ENCODE measurements at regions not wholly inside any gene's neighbourhood (a gene's known extent, or its start where the extent isn't known, plus 50 kb on each side); places are given as distances from the start of the nearest gene placed in this dataset.
"Not testable (repeated sequence)": the region's sequence is repeated elsewhere in the genome, so short reads cannot be mapped to it uniquely, and the experiment has no call there.

DNA sequence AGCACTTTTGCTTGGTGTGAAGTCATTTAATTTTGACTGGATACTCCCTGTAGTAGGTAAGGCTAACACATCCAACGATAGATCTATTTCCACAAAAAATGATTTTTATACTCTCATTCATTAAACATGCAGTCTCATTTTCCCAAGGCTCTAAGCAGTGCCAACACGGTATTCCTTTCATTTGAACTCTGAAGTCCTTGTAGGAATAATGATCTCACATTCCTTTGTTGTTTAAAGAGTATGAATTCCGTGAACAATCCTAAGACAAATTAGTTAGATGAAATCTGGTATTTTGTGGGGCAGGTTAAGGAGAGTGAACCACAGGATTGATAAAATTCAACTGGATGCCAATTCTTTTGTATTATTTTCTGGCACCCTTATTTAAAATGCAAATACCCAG is 66.6 kb downstream of the LACC1 start:
- DNase-seq (ENCODE audit: insufficient read length) (no peak), FAIRE-seq (no peak)
- no peak for TF ChIP-seq POLR2AphosphoS5 (IDR thresholded peaks at IDR 0.05; ENCODE audit: low read depth, low read length)
- no peak for TF ChIP-seq POLR2A (IDR thresholded peaks at IDR 0.05; ENCODE audit: low read depth, low read length)
- no peak for TF ChIP-seq TAF1 (IDR thresholded peaks at IDR 0.05; ENCODE audit: borderline replicate concordance, low read depth, low read length)

DNA sequence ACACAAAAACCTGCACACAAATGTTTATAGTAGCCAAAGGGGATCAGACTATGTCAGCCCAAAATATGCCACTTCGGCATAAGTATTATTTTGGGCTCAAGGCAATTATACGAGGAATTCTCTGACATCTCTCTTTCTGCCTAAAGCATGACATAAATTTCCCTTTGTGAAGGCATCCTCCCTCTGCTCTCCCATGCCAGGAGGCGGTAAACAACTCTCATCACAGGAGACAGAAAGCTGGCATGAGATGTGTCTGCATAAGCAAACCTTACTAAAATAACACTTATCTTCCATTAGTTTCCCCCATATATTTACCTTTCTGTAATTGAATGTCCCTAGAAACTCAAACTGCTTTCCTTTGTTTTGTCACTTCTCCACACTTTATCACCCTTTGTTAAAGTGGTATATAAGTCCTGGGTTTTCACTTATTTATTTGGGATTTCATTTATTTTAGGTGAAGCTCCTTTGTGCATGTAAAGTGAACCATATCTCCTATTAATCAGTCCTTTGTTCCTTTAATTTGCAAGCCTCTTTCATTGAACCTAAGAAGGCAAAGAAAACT is 68.3 kb downstream of the LACC1 start:
- DNase-seq (ENCODE audit: insufficient read length) (no peak), FAIRE-seq (no peak)
- TF ChIP-seq POLR2AphosphoS5 (IDR thresholded peaks at IDR 0.05; ENCODE audit: low read depth, low read length) (no peak), TAF1 (IDR thresholded peaks at IDR 0.05; ENCODE audit: borderline replicate concordance, low read depth, low read length) (no peak), POLR2A (IDR thresholded peaks at IDR 0.05; ENCODE audit: low read depth, low read length) (no peak)

DNA sequence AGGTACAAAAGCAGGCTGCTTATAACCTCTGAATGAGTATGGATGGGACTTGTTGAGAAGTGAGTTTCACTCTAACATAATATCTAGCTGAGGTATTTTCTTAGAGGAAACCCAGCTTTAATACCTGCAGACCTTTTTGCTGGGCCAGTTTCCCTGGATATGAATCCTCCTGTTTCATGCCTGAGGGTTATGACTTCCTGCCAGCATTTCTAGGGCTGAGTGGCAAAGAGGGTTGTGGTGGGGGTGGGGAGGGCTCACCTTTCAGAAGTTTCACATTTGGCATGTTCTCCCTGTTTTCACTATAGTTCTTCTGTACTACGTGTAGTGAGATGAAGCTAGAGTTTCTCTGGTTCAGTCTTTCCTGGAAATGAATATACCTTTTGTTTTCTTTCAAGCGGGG is 73.7 kb downstream of the LACC1 start:
- TF ChIP-seq TAF1 (IDR thresholded peaks at IDR 0.05; ENCODE audit: borderline replicate concordance, low read depth, low read length) (no peak), POLR2A (IDR thresholded peaks at IDR 0.05; ENCODE audit: low read depth, low read length) (no peak), POLR2AphosphoS5 (IDR thresholded peaks at IDR 0.05; ENCODE audit: low read depth, low read length) (no peak)
- DNase-seq (ENCODE audit: insufficient read length) (no peak), FAIRE-seq (no peak)

DNA sequence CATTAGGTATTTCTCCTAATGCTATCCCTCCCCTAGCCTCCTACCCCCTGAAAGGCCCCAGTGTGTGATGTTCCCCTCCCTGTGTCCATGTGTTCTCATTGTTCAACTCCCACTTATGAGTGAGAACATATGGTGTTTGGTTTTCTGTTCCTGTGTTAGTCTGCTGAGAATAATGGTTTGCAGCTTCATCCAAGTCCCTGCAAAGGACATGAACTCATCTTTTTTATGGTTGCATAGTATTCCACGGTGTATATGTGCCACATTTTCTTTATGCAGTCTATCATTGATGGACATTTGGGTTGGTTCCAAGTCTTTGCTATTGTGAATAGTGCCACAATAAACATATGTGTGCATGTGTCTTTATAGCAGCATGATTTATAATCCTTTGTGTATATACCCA is 77.3 kb downstream of the LACC1 start:
- FAIRE-seq: not testable (repeated sequence)

DNA sequence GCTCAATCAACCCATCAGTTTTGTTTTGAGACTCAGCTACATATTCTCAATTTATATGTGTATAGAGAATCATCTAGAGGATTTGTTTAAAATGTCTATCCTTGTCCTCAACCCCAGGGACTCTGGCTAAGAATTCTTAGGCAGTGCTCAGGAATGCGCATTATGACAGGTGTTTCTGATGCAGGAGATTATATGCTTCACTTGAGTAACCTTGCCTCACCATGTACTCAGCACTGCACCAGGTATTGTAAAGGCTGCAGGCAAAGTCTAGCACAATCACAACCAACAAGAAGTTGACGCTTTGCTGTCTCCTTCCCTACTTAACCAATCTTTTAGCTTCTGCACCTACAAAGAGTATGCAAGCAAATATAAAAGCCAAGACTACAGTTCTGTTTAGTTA is 79.6 kb downstream of the LACC1 start:
- no peak for DNase-seq (ENCODE audit: insufficient read length)
- no peak for TF ChIP-seq TAF1 (IDR thresholded peaks at IDR 0.05; ENCODE audit: borderline replicate concordance, low read depth, low read length)
- no peak for TF ChIP-seq POLR2AphosphoS5 (IDR thresholded peaks at IDR 0.05; ENCODE audit: low read depth, low read length)
- no peak for TF ChIP-seq POLR2A (IDR thresholded peaks at IDR 0.05; ENCODE audit: low read depth, low read length)
- no peak for FAIRE-seq

More for the DNA sequence above, 77.3 kb downstream of the LACC1 start:
- not testable (repeated sequence) for DNase-seq (ENCODE audit: insufficient read length)

DNA sequence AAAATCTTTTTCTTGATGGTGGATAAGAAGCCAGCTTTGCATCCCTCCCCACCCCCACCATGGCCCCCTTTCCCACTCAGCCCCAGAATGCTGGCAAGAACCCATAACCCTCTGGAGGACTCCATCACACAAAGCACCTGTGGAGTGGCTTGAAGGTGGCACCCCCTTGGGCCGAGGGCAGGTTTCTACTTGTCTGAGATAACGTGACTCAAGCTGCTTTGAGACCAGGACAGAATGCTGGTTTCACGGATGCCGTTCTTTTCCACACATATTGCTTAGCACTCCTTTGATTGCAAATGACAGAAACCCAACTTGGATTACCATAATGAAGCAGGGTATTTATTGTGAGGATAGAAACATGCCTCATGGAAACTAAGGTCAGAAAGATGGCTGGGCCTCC is 82.2 kb downstream of the LACC1 start:
- FAIRE-seq: no peak
- TF ChIP-seq POLR2AphosphoS5 (IDR thresholded peaks at IDR 0.05; ENCODE audit: low read depth, low read length) (no peak), TAF1 (IDR thresholded peaks at IDR 0.05; ENCODE audit: borderline replicate concordance, low read depth, low read length) (no peak), POLR2A (IDR thresholded peaks at IDR 0.05; ENCODE audit: low read depth, low read length) (no peak)
- no peak for DNase-seq (ENCODE audit: insufficient read length)

DNA sequence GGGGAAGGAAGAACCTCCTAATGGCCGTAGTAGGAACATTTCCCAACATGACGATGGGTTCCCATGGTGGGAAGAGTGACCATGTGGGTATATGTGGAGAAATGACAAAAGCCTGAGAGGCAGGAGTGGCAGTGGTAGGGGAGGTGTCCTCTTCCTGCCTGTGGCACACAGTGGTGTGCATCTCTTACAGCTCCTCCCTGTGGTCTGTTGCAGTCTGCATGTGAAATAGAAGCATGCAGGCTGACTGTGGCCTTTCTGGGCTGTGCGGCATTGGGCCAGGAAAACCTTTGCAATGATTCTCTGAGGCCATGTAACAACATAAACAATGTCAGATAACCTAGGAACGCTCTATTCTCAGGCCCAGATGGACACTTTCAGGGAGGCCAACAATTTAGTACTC is 84.0 kb downstream of the LACC1 start:
- FAIRE-seq: no peak

DNA sequence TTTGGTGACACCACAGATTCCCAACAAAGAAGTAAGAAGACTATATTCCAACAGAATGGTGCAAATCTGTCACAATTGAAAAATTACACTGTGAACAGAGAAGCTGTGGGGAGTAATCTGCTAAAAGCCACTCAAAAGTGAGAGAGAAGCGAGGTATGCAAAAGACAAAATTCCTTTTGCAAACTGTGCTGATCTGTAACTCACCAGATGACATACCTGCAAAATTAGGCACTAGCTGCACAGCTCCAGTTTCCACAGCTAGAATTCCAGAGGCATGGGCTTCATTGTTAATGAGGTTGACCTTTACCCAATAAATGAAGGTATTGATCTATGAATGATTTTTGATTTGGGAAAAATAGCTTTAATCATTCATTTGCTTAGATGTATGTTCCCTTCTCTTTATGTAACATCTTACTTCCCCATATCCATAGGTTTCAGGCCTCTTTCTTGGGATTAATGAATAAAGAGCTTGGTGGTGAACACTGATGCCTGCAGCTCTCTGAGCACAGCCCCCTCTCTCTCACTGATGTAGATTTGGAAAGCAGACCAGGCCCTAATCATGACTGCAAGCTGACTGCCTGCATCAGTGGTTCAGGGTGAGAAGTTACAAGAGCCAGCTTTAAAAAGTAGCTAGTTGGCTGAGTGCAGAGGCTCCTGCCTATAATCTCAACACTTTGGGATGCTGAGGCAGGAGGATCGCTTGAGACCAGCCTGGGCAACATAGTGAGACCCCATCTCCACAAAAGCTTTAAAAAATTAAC is 85.2 kb downstream of the LACC1 start:
- TF ChIP-seq TAF1 (IDR thresholded peaks at IDR 0.05; ENCODE audit: borderline replicate concordance, low read depth, low read length) (no peak), POLR2A (IDR thresholded peaks at IDR 0.05; ENCODE audit: low read depth, low read length) (no peak), POLR2AphosphoS5 (IDR thresholded peaks at IDR 0.05; ENCODE audit: low read depth, low read length) (no peak)
- FAIRE-seq: no peak
- no peak for DNase-seq (ENCODE audit: insufficient read length)

More for the DNA sequence above, 84.0 kb downstream of the LACC1 start:
- TF ChIP-seq POLR2A (IDR thresholded peaks at IDR 0.05; ENCODE audit: low read depth, low read length): no peak
- no peak for TF ChIP-seq POLR2AphosphoS5 (IDR thresholded peaks at IDR 0.05; ENCODE audit: low read depth, low read length)
- DNase-seq (ENCODE audit: insufficient read length): no peak

DNA sequence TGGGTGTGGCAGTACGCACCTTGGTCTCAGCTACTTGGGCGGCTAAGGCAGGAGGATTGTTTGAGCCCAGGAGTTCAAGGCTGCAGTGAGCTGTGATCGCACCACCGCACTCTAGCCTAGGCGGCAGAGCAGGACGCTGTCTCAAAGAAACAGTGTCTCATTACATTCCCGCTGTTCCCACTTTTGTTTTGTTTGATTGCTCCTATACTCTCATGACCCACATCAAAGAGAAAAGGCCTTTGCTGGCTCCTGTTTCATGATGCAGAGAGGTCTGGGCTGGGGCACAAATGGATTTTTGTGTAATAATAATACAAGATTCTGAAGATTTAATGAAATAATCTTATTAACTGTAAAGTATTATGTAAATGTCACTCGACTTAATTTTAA is 85.7 kb downstream of the LACC1 start:
- TF ChIP-seq POLR2AphosphoS5 (IDR thresholded peaks at IDR 0.05; ENCODE audit: low read depth, low read length) (no peak), TAF1 (IDR thresholded peaks at IDR 0.05; ENCODE audit: borderline replicate concordance, low read depth, low read length) (no peak), POLR2A (IDR thresholded peaks at IDR 0.05; ENCODE audit: low read depth, low read length) (no peak)
- no peak for DNase-seq (ENCODE audit: insufficient read length)
- FAIRE-seq: no peak

DNA sequence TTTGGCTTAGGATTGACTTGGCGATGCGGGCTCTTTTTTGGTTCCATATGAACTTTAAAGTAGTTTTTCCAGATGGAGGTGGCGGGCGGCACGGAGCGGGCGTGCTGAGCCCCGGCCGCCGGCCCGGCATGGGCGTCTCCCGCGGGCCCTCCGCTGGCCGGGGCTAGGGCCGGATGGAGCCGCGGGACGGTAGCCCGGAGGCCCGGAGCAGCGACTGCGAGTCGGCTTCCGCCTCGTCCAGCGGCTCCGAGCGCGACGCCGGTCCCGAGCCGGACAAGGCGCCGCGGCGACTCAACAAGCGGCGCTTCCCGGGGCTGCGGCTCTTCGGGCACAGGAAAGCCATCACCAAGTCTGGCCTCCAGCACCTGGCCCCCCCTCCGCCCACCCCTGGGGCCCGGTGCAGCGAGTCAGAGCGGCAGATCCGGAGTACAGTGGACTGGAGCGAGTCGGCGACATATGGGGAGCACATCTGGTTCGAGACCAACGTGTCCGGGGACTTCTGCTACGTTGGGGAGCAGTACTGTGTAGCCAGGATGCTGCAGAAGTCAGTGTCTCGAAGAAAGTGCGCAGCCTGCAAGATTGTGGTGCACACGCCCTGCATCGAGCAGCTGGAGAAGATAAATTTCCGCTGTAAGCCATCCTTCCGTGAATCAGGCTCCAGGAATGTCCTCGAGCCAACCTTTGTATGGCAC is 88.7 kb downstream of the LACC1 start:
- DNase-seq (ENCODE audit: insufficient read length): not testable (repeated sequence)
- peak; percentile 89 for FAIRE-seq

DNA sequence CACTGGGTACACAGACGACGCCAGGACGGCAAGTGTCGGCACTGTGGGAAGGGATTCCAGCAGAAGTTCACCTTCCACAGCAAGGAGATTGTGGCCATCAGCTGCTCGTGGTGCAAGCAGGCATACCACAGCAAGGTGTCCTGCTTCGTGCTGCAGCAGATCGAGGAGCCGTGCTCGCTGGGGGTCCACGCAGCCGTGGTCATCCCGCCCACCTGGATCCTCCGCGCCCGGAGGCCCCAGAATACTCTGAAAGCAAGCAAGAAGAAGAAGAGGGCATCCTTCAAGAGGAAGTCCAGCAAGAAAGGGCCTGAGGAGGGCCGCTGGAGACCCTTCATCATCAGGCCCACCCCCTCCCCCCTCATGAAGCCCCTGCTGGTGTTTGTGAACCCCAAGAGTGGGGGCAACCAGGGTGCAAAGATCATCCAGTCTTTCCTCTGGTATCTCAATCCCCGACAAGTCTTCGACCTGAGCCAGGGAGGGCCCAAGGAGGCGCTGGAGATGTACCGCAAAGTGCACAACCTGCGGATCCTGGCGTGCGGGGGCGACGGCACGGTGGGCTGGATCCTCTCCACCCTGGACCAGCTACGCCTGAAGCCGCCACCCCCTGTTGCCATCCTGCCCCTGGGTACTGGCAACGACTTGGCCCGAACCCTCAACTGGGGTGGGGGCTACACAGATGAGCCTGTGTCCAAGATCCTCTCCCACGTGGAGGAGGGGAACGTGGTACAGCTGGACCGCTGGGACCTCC is 89.4 kb downstream of the LACC1 start:
- DNase-seq (ENCODE audit: insufficient read length): not testable (repeated sequence)
- FAIRE-seq: peak; percentile 70

DNA sequence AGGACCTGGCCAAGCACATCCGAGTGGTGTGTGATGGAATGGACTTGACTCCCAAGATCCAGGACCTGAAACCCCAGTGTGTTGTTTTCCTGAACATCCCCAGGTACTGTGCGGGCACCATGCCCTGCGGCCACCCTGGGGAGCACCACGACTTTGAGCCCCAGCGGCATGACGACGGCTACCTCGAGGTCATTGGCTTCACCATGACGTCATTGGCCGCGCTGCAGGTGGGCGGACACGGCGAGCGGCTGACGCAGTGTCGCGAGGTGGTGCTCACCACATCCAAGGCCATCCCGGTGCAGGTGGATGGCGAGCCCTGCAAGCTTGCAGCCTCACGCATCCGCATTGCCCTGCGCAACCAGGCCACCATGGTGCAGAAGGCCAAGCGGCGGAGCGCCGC is 90.2 kb downstream of the LACC1 start:
- FAIRE-seq; DNase-seq (ENCODE audit: insufficient read length): not testable (repeated sequence)

DNA sequence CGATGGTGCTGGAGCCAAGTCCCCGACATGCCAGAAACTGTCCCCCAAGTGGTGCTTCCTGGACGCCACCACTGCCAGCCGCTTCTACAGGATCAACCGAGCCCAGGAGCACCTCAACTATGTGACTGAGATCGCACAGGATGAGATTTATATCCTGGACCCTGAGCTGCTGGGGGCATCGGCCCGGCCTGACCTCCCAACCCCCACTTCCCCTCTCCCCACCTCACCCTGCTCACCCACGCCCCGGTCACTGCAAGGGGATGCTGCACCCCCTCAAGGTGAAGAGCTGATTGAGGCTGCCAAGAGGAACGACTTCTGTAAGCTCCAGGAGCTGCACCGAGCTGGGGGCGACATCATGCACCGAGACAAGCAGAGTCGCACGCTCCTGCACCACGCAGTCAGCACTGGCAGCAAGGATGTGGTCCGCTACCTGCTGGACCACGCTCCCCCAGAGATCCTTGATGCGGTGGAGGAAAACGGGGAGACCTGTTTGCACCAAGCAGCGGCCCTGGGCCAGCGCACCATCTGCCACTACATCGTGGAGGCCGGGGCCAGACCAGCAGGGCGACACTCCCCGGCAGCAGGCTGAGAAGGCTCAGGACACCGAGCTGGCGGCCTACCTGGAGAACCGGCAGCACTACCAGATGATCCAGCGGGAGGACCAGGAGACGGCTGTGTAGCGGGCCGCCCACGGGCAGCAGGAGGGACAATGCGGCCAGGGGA is 91.0 kb downstream of the LACC1 start:
- not testable (repeated sequence) for DNase-seq (ENCODE audit: insufficient read length); FAIRE-seq

DNA sequence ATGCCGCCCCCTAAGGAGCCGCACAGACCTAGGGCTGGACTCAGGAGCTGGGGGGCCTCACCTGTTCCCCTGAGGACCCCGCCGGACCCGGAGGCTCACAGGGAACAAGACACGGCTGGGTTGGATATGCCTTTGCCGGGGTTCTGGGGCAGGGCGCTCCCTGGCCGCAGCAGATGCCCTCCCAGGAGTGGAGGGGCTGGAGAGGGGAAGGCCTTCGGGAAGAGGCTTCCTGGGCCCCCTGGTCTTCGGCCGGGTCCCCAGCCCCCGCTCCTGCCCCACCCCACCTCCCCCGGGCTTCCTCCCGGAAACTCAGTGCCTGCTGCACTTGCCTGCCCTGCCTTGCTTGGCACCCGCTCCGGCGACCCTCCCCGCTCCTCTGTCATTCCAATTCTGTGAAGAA is 91.6 kb downstream of the LACC1 start:
- FAIRE-seq; DNase-seq (ENCODE audit: insufficient read length): not testable (repeated sequence)

Measured in GM12892 (cell line).